ENCODE measurements at regions not wholly inside any gene's neighbourhood (a gene's known extent, or its start where the extent isn't known, plus 50 kb on each side); places are given as distances from the start of the nearest gene placed in this dataset.

DNA sequence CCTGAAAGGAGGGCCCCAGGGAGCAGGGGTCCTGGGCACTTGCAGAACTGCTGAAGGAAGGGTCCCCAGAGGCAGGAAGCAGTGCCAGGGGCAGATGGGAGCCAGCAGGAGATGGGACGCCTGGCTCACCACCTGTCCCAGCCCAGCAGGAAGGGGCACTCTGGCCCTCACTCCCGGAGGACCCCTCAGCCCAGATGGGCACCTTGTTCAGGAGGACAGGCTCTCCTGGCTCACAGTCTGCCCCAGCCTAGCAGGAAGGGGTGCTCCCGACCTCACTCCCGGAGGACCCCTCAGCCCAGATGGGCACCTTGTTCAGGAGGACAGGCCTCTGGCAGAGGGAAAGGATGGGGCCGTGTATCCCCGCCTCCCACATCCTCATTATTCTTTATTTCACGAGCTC, 331.4 kb upstream of the SHH start:
- DNase-seq (ENCODE audit: low read depth, low spot score) (no peak), FAIRE-seq (no peak)
- no peaks in the 10 kb centered on the region for H3K79me2 ChIP-seq (ENCODE audit: control insufficient read depth, insufficient read depth, low read length)
- no peaks in the 10 kb centered on the region for H3K36me3 ChIP-seq (ENCODE audit: control insufficient read depth in 2 of 2, extremely low read depth in 1 of 2, insufficient read depth in 2 of 2, low read length in 2 of 2)
- H3K4me1 ChIP-seq (ENCODE audit: control insufficient read depth, extremely low read depth, insufficient read depth, low read length): no peaks in the 10 kb centered on the region
- CTCF ChIA-PET: no interaction called here
- no peak overlapping the region for H3K27ac ChIP-seq (ENCODE audit: insufficient read depth, low read depth, low read length)
- no peak overlapping the region for H3K9ac ChIP-seq (replicated peaks; ENCODE audit: extremely low read depth, insufficient read depth, low read length)
- no peaks in the 10 kb centered on the region for H3K27me3 ChIP-seq (ENCODE audit: control insufficient read depth in 2 of 2, insufficient read depth in 2 of 2, low read length in 2 of 2)
- POLR2A ChIA-PET: no interaction called here
- H3K4me2 ChIP-seq (ENCODE audit: insufficient read depth, low read length): no peak overlapping the region
- no TSS peak for BruUV-seq (replicated peaks)
- dilution Hi-C loops (cut with MboI; ENCODE audit: extremely low pct_ligation_motif_present, low sequenced_read_pairs) (no loop called here), intact Hi-C loops (cut with micrococcal nuclease) (no loop called here)
- no peaks in the 10 kb centered on the region for H3K9me1 ChIP-seq (replicated peaks; ENCODE audit: control insufficient read depth, extremely low read depth, insufficient read depth, low read length)
- H4K20me1 ChIP-seq (replicated peaks; ENCODE audit: control insufficient read depth, extremely low read depth, insufficient read depth, low read length): no peaks in the 10 kb centered on the region
- no peak overlapping the region for H3K4me3 ChIP-seq (replicated peaks in 1 of 3; ENCODE audit: insufficient read depth in 1 of 3, low read depth in 1 of 3, low read length in 3 of 3)
- no peak overlapping the region for H2AFZ ChIP-seq (ENCODE audit: low read depth, low read length)
- TF ChIP-seq POLR2A (IDR thresholded peaks at IDR 0.05; ENCODE audit: low read depth, low read length) (no peak), JUN (IDR thresholded peaks at IDR 0.05; ENCODE audit: borderline replicate concordance, insufficient read depth, insufficient read length, low read depth) (no peak), POLR2AphosphoS5 (IDR thresholded peaks at IDR 0.05; ENCODE audit: insufficient read depth, low read depth, low read length) (no peak)
- H3K9me3 ChIP-seq (replicated peaks; ENCODE audit: control insufficient read depth, insufficient read depth, low read length): peaks cover 1% of the 10 kb centered on the region

DNA sequence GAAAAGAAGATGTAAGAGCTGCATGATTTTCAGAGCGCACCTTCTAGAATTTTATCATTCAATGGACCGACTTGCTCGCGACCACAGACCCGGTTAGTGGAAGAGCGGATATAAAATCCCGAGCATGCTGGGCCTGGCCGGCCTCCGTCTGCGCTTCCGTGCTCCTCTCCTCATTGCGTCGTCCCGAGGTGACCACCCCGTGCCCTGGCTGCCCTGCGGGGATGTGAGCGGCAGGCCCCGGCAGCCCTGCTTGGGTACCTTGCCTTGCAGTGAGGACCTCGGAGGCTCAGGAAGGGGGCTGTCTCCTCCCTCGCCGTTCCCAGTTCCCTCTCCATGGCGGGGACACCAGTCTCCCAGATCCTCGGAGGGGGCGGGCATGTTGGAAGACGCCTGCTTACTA, 330.9 kb upstream of the SHH start:
- peaks cover 1% of the 10 kb centered on the region for H3K9me3 ChIP-seq (replicated peaks; ENCODE audit: control insufficient read depth, insufficient read depth, low read length)
- TF ChIP-seq GATA2 (IDR thresholded peaks at IDR 0.05; ENCODE audit: insufficient read depth, insufficient read length, low read depth, low read length) (no peak), MYC (IDR thresholded peaks at IDR 0.05; ENCODE audit: low read depth, low read length) (no peak), POLR2A (IDR thresholded peaks at IDR 0.05; ENCODE audit: low read depth, low read length) (no peak), JUN (IDR thresholded peaks at IDR 0.05; ENCODE audit: borderline replicate concordance, insufficient read depth, insufficient read length, low read depth) (no peak), EZH2 (IDR thresholded peaks at IDR 0.05; ENCODE audit: borderline replicate concordance, low read depth, low read length, severe bottlenecking) (no peak), POLR2AphosphoS5 (IDR thresholded peaks at IDR 0.05; ENCODE audit: insufficient read depth, low read depth, low read length) (no peak), FOS (IDR thresholded peaks at IDR 0.05; ENCODE audit: borderline replicate concordance, insufficient read depth, low read length) (no peak)
- TF ChIP-seq, protein P1, sequence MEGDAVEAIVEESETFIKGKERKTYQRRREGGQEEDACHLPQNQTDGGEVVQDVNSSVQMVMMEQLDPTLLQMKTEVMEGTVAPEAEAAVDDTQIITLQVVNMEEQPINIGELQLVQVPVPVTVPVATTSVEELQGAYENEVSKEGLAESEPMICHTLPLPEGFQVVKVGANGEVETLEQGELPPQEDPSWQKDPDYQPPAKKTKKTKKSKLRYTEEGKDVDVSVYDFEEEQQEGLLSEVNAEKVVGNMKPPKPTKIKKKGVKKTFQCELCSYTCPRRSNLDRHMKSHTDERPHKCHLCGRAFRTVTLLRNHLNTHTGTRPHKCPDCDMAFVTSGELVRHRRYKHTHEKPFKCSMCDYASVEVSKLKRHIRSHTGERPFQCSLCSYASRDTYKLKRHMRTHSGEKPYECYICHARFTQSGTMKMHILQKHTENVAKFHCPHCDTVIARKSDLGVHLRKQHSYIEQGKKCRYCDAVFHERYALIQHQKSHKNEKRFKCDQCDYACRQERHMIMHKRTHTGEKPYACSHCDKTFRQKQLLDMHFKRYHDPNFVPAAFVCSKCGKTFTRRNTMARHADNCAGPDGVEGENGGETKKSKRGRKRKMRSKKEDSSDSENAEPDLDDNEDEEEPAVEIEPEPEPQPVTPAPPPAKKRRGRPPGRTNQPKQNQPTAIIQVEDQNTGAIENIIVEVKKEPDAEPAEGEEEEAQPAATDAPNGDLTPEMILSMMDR (IDR thresholded peaks at IDR 0.05; ENCODE audit: extremely low read depth in 1 of 2, insufficient read depth in 1 of 2, low read depth in 1 of 2, low read length in 2 of 2): no peak
- no peaks in the 10 kb centered on the region for H3K9me1 ChIP-seq (replicated peaks; ENCODE audit: control insufficient read depth, extremely low read depth, insufficient read depth, low read length)
- no TSS peak for BruUV-seq (replicated peaks)
- H3K27ac ChIP-seq (ENCODE audit: insufficient read depth, low read depth, low read length): no peak overlapping the region
- no peaks in the 10 kb centered on the region for H3K27me3 ChIP-seq (ENCODE audit: control insufficient read depth in 2 of 2, insufficient read depth in 2 of 2, low read length in 2 of 2)
- H4K20me1 ChIP-seq (replicated peaks; ENCODE audit: control insufficient read depth, extremely low read depth, insufficient read depth, low read length): no peaks in the 10 kb centered on the region
- CTCF ChIA-PET: no interaction called here
- no peak overlapping the region for H3K9ac ChIP-seq (replicated peaks; ENCODE audit: extremely low read depth, insufficient read depth, low read length)
- intact Hi-C loops (cut with micrococcal nuclease): no loop called here
- no peak for DNase-seq (ENCODE audit: low read depth, low spot score)
- dilution Hi-C loops (cut with MboI; ENCODE audit: extremely low pct_ligation_motif_present, low sequenced_read_pairs): no loop called here
- no peaks in the 10 kb centered on the region for H3K4me1 ChIP-seq (ENCODE audit: control insufficient read depth, extremely low read depth, insufficient read depth, low read length)
- H3K36me3 ChIP-seq (ENCODE audit: control insufficient read depth in 2 of 2, extremely low read depth in 1 of 2, insufficient read depth in 2 of 2, low read length in 2 of 2): no peaks in the 10 kb centered on the region
- no peak overlapping the region for H2AFZ ChIP-seq (ENCODE audit: low read depth, low read length)
- no peak for FAIRE-seq
- H3K4me3 ChIP-seq (replicated peaks in 1 of 3; ENCODE audit: insufficient read depth in 1 of 3, low read depth in 1 of 3, low read length in 3 of 3): no peak overlapping the region
- POLR2A ChIA-PET: no interaction called here
- no peaks in the 10 kb centered on the region for H3K79me2 ChIP-seq (ENCODE audit: control insufficient read depth, insufficient read depth, low read length)
- no peak overlapping the region for H3K4me2 ChIP-seq (ENCODE audit: insufficient read depth, low read length)
